ENCODE measurements at regions not wholly inside any gene's neighbourhood (a gene's known extent, or its start where the extent isn't known, plus 50 kb on each side); places are given as distances from the start of the nearest gene placed in this dataset.

DNA sequence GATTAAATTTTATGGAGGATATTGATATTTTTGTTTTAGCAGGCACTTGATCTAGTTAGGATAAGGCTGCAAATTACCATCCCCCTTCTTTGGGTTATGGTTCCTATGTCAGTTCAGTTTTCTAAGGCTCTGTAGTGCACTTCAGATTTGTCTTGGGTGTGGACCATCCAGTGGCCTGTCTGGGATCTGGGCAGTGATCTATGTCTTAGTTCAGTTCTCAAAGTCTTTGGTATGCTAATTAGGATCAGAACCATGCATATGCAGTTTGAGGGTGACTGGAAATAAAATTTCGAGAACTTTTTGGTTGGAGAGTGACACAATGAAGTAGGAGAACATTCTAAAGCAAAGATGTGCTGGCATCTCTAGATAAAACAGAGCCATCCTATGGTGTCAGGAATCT is 388.2 kb downstream of the MID1IP1 start:
- no peaks in the 10 kb centered on the region for H3K79me2 ChIP-seq (ENCODE audit: low read length)
- peaks cover 26% of the 10 kb centered on the region for H3K27me3 ChIP-seq (ENCODE audit: low read depth, low read length)
- H2AFZ ChIP-seq (ENCODE audit: low read depth, low read length), result no peak overlapping the region
- H4K20me1 ChIP-seq (ENCODE audit: insufficient read depth, low read length), result no peaks in the 10 kb centered on the region
- H3K4me3 ChIP-seq (ENCODE audit: low read length), result no peak overlapping the region
- H3K4me2 ChIP-seq (ENCODE audit: low read length), result no peak overlapping the region
- TF ChIP-seq, protein P1, sequence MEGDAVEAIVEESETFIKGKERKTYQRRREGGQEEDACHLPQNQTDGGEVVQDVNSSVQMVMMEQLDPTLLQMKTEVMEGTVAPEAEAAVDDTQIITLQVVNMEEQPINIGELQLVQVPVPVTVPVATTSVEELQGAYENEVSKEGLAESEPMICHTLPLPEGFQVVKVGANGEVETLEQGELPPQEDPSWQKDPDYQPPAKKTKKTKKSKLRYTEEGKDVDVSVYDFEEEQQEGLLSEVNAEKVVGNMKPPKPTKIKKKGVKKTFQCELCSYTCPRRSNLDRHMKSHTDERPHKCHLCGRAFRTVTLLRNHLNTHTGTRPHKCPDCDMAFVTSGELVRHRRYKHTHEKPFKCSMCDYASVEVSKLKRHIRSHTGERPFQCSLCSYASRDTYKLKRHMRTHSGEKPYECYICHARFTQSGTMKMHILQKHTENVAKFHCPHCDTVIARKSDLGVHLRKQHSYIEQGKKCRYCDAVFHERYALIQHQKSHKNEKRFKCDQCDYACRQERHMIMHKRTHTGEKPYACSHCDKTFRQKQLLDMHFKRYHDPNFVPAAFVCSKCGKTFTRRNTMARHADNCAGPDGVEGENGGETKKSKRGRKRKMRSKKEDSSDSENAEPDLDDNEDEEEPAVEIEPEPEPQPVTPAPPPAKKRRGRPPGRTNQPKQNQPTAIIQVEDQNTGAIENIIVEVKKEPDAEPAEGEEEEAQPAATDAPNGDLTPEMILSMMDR (IDR thresholded peaks at IDR 0.05; ENCODE audit: low read depth, low read length), result no peak
- no peak for TF ChIP-seq EZH2phosphoT487 (IDR thresholded peaks at IDR 0.05; ENCODE audit: low read depth)
- no peak overlapping the region for H3K27ac ChIP-seq (ENCODE audit: low read length)
- no peaks in the 10 kb centered on the region for H3K9me3 ChIP-seq (ENCODE audit: insufficient read depth, low read length)
- no peak overlapping the region for H3K9ac ChIP-seq (ENCODE audit: low read length)
- no peaks in the 10 kb centered on the region for H3K4me1 ChIP-seq (ENCODE audit: low read length)
- no peaks in the 10 kb centered on the region for H3K36me3 ChIP-seq (replicated peaks; ENCODE audit: low read depth, low read length)

DNA sequence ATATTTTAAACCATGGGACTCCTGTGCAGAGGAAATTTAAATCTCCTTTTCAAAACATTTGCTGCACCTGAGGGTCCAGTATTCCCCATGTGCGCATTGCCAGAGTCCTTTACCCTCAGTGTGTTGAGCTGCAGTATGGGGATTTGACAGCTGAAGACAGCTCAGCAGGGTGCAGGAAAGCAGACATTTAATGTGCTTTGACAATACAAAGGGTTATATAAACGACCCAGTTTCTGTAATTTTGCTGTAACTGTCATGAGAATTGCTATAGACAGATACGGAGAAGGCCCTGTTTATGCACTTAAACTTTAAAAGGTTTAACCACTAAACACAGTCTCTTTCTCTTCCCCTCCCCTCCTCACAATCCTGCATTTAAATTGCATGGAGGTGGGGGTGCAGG is 393.4 kb downstream of the MID1IP1 start:
- TF ChIP-seq, protein P1 (IDR thresholded peaks at IDR 0.05; ENCODE audit: low read depth, low read length), result no peak
- TF ChIP-seq EZH2phosphoT487 (IDR thresholded peaks at IDR 0.05; ENCODE audit: low read depth), result no peak
- Histone ChIP-seq H3K9ac (ENCODE audit: low read length) (no peak overlapping the region), H3K4me2 (ENCODE audit: low read length) (peak overlapping the region; percentile 91), H4K20me1 (ENCODE audit: insufficient read depth, low read length) (0 out of 2 replicates have a peak, but pooled peaks cover 5% of the 10 kb centered on the region), H3K27ac (ENCODE audit: low read length) (no peak overlapping the region), H3K36me3 (replicated peaks; ENCODE audit: low read depth, low read length) (no peaks in the 10 kb centered on the region), H3K4me1 (ENCODE audit: low read length) (peaks cover 29% of the 10 kb centered on the region), H2AFZ (ENCODE audit: low read depth, low read length) (no peak overlapping the region), H3K27me3 (ENCODE audit: low read depth, low read length) (peaks cover 61% of the 10 kb centered on the region), H3K4me3 (ENCODE audit: low read length) (peak overlapping the region; percentile 72; the same call in 1 of the 2 replicates), H3K9me3 (ENCODE audit: insufficient read depth, low read length) (no peaks in the 10 kb centered on the region), H3K79me2 (ENCODE audit: low read length) (no peaks in the 10 kb centered on the region)

DNA sequence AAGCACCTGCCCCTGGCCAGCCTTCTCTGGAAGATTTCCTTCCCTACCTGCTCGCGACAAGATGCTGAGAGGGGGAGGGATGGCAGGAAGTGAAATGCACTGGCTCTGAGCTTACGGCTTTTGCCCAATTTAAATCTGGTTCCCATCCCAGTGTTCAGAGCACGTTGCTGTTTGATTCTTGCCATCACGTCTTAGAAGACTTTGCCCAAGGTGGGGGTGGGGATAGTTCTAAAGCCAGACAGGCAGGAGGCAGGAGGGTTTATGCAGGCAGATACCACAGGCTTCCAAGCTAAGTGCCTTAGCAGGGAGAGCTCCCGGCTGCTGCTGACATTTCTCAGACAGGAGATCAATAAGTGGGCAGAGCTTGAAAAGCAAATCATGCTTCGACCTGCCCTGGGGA is 393.9 kb downstream of the MID1IP1 start:
- H2AFZ ChIP-seq (ENCODE audit: low read depth, low read length), result peak overlapping the region; percentile 19; the same call in 1 of the 2 replicates

DNA sequence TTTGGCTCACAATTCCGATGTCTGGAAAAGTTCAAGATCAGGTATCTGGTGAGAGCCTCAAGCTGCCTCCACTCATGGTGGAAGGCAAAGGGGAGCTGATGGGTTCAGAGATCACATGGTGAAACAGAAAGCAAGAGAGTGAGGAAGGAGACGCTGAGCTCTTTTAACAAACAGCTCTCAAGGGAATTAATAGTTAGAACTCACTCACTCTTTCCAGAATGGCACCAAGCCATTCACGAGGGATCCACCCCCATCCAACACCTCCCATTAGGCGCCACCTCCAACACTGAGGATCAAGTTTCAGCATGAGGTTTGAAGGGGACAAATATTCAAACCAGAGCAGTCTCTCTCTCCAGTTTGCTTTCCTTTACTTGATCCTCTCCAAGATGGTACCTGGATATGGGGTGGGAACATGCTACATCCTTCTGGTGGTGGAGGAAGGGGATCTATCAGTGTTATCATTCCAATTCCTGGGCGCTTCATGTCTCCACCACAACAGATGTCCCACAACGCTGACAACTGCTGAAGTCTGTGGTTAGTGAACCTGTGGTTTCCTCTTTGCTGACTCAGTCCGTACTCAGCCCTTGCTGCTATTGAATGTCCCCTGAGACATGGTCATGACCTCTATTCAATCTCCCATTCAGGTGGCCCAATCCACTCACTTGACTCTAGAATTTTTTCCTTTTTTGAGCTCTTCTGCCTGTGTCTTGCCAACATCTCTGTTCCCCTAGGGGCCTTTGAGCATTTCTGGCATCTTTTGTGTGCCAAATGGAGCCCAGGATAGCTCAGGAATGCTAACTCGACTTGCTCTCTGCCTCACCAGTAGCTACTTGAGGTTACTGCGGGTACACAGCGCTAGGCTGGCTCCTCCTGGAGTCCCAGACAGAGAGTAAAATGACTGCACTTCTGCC is 395.2 kb downstream of the MID1IP1 start:
- Histone ChIP-seq H2AFZ (ENCODE audit: low read depth, low read length) (no peak overlapping the region), H3K4me3 (ENCODE audit: low read length) (peak overlapping the region; percentile 72), H3K9me3 (ENCODE audit: insufficient read depth, low read length) (no peaks in the 10 kb centered on the region), H3K27me3 (ENCODE audit: low read depth, low read length) (peaks cover 67% of the 10 kb centered on the region), H3K4me2 (ENCODE audit: low read length) (peak overlapping the region; percentile 91), H3K9ac (ENCODE audit: low read length) (peak overlapping the region; percentile 17; the same call in 1 of the 2 replicates), H3K27ac (ENCODE audit: low read length) (peak overlapping the region; percentile 26; the same call in 1 of the 2 replicates), H4K20me1 (ENCODE audit: insufficient read depth, low read length) (0 out of 2 replicates have a peak, but pooled peaks cover 5% of the 10 kb centered on the region), H3K4me1 (ENCODE audit: low read length) (peaks cover 37% of the 10 kb centered on the region), H3K79me2 (ENCODE audit: low read length) (no peaks in the 10 kb centered on the region), H3K36me3 (replicated peaks; ENCODE audit: low read depth, low read length) (no peaks in the 10 kb centered on the region)
- TF ChIP-seq EZH2phosphoT487 (IDR thresholded peaks at IDR 0.05; ENCODE audit: low read depth), result no peak
- TF ChIP-seq, protein P1 (IDR thresholded peaks at IDR 0.05; ENCODE audit: low read depth, low read length), result no peak

More for the DNA sequence above, 393.9 kb downstream of the MID1IP1 start:
- no peaks in the 10 kb centered on the region for H3K9me3 ChIP-seq (ENCODE audit: insufficient read depth, low read length)
- no peaks in the 10 kb centered on the region for H3K36me3 ChIP-seq (replicated peaks; ENCODE audit: low read depth, low read length)
- peaks cover 63% of the 10 kb centered on the region for H3K27me3 ChIP-seq (ENCODE audit: low read depth, low read length)
- H3K4me3 ChIP-seq (ENCODE audit: low read length), result peak overlapping the region; percentile 72
- peak overlapping the region; percentile 91 for H3K4me2 ChIP-seq (ENCODE audit: low read length)
- no peak overlapping the region for H3K9ac ChIP-seq (ENCODE audit: low read length)
- no peaks in the 10 kb centered on the region for H3K79me2 ChIP-seq (ENCODE audit: low read length)
- H3K4me1 ChIP-seq (ENCODE audit: low read length), result peaks cover 29% of the 10 kb centered on the region
- H3K27ac ChIP-seq (ENCODE audit: low read length), result no peak overlapping the region
- no peak for TF ChIP-seq EZH2phosphoT487 (IDR thresholded peaks at IDR 0.05; ENCODE audit: low read depth)
- TF ChIP-seq, protein P1 (IDR thresholded peaks at IDR 0.05; ENCODE audit: low read depth, low read length), result no peak
- H4K20me1 ChIP-seq (ENCODE audit: insufficient read depth, low read length), result 0 out of 2 replicates have a peak, but pooled peaks cover 5% of the 10 kb centered on the region

Measured in OCI-LY3 (cell line).